Posterior cingulate gyrus (tissue), 11 donors: ENCODE measurements at regions not wholly inside any gene's neighbourhood (a gene's known extent, or its start where the extent isn't known, plus 50 kb on each side); places are given as distances from the start of the nearest gene placed in this dataset.
"Not testable (repeated sequence)": the region's sequence is repeated elsewhere in the genome, so short reads cannot be mapped to it uniquely, and the experiment has no call there.

Experiments used
- DNase-seq, 10 donors: peaks; one replicate each; pipeline versions ENCODE4 v3.0.0 to v3.0.0-alpha.2; 2020 to 2021; ENCODE audit warnings: mixed read lengths in 3 of 10
- intact Hi-C: fragments of 100-400 bp; cut with DNase I; formaldehyde crosslinking; loops from one replicate; pipeline ENCODE4 v1.15.1; 2023

GRCh38 chr2:166831930-166832329, 56.4 kb upstream of the XIRP2 start:
- no peak for DNase-seq
- intact Hi-C loops: no loop called here

GRCh38 chr2:166825914-166826313, 62.4 kb upstream of the XIRP2 start:
- intact Hi-C loops: no loop called here

GRCh38 chr2:166814335-166814734, 73.9 kb upstream of the XIRP2 start:
- no peak for DNase-seq
- intact Hi-C loops: no loop called here

More at GRCh38 chr2:166825914-166826313, 62.4 kb upstream of the XIRP2 start:
- no peak for DNase-seq

DNA sequence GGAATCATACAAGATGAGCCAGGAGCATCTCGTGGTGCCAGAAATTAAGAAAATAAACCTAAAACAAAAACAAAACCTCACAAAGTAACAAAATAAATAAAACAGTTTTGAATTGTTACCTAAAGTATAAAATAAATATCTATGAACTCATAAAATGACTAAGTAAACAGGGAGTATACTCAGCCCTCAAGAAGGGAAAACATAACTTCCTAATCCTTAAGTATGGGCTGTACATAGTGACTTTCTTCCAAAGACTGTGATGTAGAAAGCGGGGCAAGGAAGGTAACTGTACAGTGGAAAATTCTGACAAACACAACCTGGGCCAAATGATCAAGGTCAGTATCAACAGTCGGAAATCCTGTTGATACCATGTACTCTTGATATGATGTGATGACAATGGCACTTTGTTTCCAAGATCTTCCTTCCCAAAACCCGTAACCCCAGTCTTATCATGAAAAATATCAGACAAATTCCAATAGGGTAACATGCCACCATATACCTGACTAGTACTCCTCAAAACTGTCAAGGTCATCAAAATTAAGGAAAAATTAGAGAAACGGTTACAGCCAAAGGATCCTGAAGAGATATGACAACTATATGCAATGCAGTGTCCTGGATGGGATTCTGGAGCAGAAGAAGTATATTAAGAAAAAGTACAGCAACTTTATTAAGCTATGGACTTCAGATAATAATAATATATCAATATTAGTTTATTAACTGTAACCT, 76.0 kb upstream of the XIRP2 start:
- intact Hi-C loops: no loop called here
- DNase-seq: no peak

GRCh38 chr2:166805753-166806152, 82.5 kb upstream of the XIRP2 start:
- no peak for DNase-seq
- intact Hi-C loops: no loop called here

DNA sequence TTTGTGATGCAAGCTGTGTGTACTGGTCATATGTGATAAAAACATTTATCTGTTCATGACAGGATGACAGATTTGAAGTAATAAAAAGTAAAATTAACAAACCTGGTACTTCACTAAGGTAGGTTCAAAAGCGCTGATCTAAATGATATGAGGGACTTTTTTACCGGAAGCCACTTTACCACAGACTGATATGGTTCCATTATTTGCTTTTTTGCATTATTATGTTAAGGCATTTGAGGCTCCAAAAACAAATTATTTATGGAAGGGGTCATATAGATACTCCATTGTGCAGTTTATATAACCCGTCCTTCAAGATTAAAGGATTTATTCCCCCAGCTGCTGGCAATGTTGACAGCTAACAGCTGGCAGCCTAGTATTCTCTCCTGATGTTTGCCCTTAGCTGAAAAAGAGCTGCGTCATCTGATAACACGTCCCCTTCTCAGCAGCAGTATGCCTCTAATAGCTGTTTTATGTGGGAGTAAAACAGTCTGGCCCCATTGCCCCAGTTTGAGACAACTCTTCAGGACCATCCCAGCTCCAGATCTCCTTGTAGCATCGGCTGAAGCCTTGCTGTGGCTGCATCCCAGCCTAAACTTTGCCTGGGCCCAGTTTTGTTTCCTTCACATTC, 84.8 kb upstream of the XIRP2 start:
- intact Hi-C loops: no loop called here
- DNase-seq: no peak

DNA sequence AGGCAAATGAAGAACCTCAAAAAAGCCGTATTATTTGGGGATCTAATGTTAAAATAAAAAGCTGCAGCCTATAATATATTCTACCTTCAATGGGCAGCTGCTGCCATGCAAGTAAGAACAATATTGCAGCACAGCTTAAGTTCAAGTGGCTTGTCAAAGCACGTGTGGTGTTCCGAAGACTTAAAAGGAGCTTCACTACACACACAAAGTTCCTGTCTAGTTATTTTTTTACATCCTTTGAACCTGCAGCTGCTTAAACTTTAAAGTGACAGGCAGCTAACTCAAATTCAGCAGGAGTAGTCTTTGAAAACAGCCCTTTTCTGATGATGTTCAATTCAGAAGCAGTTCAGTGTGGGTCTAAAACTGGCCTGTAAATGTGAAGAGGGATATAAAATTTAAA, 85.8 kb upstream of the XIRP2 start:
- intact Hi-C loops: no loop called here
- DNase-seq: no peak

DNA sequence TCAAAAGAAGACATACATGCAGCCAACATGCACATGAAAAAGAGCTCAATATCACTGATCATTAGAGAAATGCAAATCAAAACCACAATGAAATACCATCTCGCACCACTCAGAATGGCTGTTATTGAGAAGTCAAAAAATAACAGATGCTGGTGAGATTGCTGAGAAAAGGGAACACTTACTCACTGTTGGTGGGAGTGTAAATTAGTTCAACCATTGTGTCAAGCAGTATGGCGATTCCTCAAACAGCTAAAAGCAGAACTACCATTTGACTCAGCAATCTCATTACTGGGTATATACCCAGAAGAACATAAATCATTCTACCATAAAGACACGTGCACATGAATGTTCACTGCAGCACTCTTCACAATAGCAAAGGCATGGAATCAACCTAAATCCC, 95.5 kb upstream of the XIRP2 start:
- DNase-seq: no peak
- intact Hi-C loops: no loop called here

DNA sequence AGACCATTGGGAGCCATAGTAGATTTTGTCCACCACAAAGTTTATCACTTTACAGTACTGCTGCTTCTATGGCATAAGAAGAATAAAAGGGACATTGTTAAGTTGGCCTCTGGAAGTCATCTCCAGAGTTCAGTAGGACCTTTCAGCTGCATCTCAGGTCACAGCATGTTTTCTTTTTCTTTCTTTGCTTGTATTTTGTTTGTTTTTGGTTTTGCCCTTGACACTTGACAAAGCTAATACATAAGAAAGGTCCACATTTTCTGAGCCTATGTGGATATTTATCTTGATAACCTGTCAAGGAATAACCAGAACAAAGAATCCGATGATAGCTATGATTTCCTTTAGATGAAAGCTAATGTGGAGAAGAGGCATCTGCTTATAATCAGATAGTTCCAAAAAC, 101.6 kb upstream of the XIRP2 start:
- no peak for DNase-seq
- intact Hi-C loops: no loop called here

GRCh38 chr2:166784296-166784946, 103.9 kb upstream of the XIRP2 start:
- DNase-seq: no peak
- intact Hi-C loops: no loop called here

DNA sequence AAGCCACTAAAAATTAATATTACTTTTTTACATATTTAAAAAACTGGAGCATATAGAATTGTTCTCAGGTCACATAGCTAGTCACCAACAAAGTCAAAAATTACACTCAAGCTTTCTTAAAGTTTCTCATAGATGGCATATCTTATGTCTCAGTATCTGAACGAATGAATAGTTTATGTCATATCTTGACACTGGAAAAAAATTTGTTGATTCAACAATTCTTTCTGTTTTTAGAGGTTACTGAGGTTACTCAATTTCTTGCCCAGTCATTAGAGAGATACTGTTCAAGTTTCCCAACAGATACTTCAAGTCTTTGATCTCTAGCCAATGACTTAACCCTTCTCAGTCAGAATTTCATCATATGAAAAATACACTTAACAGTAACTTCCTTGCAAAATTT, 113.1 kb upstream of the XIRP2 start:
- DNase-seq: no peak
- intact Hi-C loops: no loop called here

- DNase-seq: no peak
- intact Hi-C loops: no loop called here
Observed at GRCh38 chr2:166773308-166773949, 114.9 kb upstream of the XIRP2 start.

DNA sequence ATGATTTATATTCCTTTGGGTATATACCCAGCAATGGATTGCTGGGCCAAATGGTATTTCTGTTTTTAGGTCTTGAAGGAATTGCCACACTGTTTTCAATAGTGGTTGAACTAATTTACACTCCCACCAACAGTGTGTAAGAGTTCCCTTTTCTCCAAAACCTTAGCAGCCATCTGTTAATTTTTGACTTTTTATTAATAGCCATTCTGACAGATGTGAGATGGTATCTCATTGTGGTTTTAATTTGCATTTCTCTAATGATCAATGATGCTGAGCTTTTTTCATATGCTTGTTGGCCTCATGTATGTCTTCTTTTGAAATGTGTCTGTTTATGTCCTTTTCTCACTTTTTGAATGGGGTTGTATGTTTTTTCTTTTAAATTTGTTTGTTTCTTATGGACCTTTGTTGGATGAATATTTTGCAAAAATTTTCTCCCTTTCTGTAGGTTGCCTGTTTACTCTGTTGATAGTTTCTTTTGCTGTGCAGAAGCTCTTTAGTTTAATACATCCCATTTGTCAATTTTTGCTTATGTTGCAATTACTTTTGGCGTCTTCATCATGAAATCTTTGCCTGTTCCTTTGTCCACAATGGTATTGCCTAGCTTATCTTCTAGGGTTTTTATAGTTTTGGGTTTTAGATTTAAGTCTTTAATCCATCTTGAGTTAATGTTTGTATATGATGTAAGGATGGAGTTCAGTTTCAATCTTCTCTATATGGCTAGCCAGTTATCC, 119.7 kb upstream of the XIRP2 start:
- intact Hi-C loops: no loop called here
- no peak for DNase-seq

- intact Hi-C loops, DNase-seq: not testable (repeated sequence)
Observed at GRCh38 chr2:166766769-166767322, 121.4 kb upstream of the XIRP2 start.

GRCh38 chr2:166766220-166766619, 122.1 kb upstream of the XIRP2 start:
- no peak for DNase-seq
- intact Hi-C loops: no loop called here

DNA sequence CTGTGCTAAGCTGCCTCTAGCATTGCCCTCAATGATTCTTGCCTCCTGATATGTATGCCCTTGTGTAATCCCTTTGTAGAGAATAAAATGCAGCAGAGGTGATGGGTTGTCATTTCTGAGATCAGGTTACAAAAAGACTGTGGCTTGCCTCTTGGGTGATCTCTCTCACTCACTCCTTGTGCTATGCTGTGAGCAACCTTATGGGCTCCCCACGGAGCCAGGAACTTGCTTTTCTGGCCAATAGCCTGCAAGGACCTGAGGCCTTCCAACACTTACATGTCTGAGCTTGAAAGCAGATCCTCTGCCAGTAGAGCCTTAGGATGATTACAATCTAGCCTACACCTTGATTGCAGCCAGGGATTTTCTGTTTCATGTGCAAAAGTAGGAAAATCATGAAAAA, 123.1 kb upstream of the XIRP2 start:
- intact Hi-C loops: no loop called here
- DNase-seq: no peak

GRCh38 chr2:166764702-166765101, 123.6 kb upstream of the XIRP2 start:
- DNase-seq: no peak
- intact Hi-C loops: no loop called here

GRCh38 chr2:166764216-166764615, 124.1 kb upstream of the XIRP2 start:
- intact Hi-C loops: no loop called here

GRCh38 chr2:166762746-166763145, 125.5 kb upstream of the XIRP2 start:
- intact Hi-C loops: no loop called here
- DNase-seq: no peak

More at GRCh38 chr2:166764216-166764615, 124.1 kb upstream of the XIRP2 start:
- DNase-seq: no peak

DNA sequence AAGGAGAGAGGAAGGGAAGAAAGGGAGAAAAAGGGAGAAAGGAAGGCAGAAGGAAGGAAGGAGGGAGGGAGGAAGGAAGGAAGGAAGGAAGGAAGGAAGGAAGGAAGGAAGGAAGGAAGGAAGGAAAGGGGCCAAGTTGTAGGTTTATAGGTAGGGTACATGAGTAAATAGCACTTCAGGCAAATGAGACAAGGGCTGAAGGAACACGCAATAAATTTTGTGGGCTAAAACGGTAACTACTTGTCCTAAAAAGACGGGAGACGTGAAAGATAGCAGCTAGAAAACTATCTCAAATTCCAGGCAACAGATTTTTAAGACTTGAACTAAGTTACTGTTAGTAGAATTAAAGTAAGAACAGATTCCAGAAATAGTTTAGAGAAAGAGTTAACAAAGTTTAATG, 129.3 kb upstream of the XIRP2 start:
- intact Hi-C loops: no loop called here
- no peak for DNase-seq
